Fibroblast of the aortic adventitia (primary cell): ENCODE measurements at regions not wholly inside any gene's neighbourhood (a gene's known extent, or its start where the extent isn't known, plus 50 kb on each side); places are given as distances from the start of the nearest gene placed in this dataset.
"Not testable (repeated sequence)": the region's sequence is repeated elsewhere in the genome, so short reads cannot be mapped to it uniquely, and the experiment has no call there.

ENCODE experiments used
- DNase-seq: peaks from one replicate; pipeline ENCODE4 v3.0.0-alpha.2; 2010; ENCODE audit warnings: low read depth
- H3K4me3 ChIP-seq: 2 replicates; pipeline ENCODE4 v1.5.1; 2011; ENCODE audit warnings: low read depth, mild to moderate bottlenecking, control low read depth, low read length, moderate library complexity
- CTCF ChIP-seq: IDR thresholded peaks from 2 replicates; pipeline ENCODE4 v1.5.1; 2011; ENCODE audit warnings: mild to moderate bottlenecking, low read length, control low read depth, inconsistent platforms; ENCODE audit not compliant: insufficient read depth

DNA sequence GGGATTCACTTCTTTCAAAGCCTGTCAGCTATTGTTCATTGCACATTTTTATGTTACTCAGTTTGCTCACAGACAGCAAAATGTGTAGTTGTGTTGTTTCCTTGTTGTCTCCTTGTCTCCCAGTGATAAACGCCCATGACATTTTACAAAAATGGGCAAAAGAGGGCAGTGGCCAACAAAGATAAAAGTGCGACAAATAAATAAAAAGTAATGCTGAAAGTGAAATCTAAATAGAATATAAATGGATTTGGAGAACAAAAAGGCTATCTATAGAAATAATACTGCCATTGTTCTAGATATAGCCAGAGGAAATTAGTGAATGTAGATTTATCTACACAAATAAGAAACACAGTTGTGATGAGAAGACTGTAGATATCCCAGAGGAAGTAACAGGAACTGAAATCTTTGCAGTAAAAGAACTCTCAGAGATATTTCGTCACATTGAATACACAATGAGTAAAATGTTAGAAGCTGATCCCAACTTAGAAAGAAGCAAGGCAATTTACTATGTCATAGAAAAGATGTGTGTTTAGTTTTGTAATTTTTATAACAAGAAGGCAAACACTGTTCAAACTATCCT, 1186.2 kb upstream of the FAM98A start:
- H3K4me3 ChIP-seq, result no peak overlapping the region
- DNase-seq, result no peak
- no peak for TF ChIP-seq CTCF

DNA sequence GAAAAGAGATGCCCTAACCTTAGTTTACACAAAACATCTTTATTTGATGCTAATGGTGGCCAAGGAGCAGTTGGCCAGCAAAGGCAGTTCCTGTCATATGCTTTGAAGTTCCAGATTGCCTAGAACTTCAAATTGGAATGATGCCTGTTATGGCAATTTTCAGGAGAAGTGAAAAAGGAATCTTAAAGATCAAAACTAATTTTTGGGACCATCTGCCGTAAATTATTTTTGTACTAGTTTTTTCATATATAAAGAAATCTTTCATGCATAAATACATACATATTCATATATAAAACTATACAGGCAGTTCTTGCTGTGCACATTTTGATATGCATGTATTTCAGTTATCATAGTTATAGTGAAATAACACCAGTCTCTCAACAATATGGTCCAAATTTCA, 1185.6 kb upstream of the FAM98A start:
- no peak for DNase-seq
- no peak for TF ChIP-seq CTCF
- no peak overlapping the region for H3K4me3 ChIP-seq

GRCh38 chr2:34750742-34751141, 1151.6 kb upstream of the FAM98A start:
- not testable (repeated sequence) for H3K4me3 ChIP-seq, DNase-seq

DNA sequence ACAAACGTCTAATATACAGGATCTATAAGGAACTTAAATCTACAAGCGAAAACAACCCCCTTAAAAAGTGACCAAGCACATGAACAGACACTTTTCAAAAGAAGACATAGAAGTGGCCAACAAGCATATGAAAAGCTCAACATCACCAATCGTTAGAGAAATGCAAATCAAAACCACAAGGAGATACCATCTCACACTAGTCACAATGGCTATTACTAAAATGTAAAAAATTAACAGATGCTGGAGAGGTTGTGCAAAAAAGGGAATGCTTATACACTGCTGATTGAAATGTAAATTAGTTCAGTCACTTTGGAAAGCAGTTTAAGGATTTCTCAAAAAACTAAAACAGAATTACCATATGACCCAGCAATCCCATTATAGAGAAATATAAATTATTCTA, 1148.5 kb upstream of the FAM98A start:
- no peak for TF ChIP-seq CTCF
- no peak for DNase-seq

GRCh38 chr2:34738691-34739090, 1139.6 kb upstream of the FAM98A start:
- no peak overlapping the region for H3K4me3 ChIP-seq
- no peak for DNase-seq
- TF ChIP-seq CTCF, result no peak

More for the DNA sequence above, 1148.5 kb upstream of the FAM98A start:
- H3K4me3 ChIP-seq, result no peak overlapping the region

DNA sequence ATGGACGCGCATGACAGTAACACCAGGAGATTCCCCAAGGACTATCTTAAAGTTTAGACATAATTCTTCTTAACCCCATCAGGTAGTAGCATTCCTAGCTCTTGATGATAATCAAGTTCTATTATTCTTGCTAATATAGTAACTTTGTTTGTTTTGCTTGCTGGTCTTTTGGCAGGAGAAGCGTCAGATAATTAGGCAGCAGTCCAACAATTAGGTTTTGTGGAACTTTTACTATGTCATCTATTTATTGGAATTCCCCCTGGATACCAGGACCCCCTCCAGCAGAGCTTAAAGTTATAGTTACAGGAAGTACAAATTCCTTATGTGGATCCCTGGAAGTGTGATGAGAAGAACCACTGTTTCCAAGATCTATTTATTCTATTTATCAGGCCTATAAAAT, 1138.0 kb upstream of the FAM98A start:
- no peak overlapping the region for H3K4me3 ChIP-seq
- DNase-seq, result no peak
- no peak for TF ChIP-seq CTCF

- DNase-seq, result no peak
- no peak overlapping the region for H3K4me3 ChIP-seq
- no peak for TF ChIP-seq CTCF
Measured at GRCh38 chr2:34736482-34736881, 1137.4 kb upstream of the FAM98A start.

- H3K4me3 ChIP-seq, result no peak overlapping the region
- TF ChIP-seq CTCF, result no peak
- no peak for DNase-seq
Measured at GRCh38 chr2:34734662-34735061, 1135.6 kb upstream of the FAM98A start.
